ENCODE measurements at regions not wholly inside any gene's neighbourhood (a gene's known extent, or its start where the extent isn't known, plus 50 kb on each side); places are given as distances from the start of the nearest gene placed in this dataset.

DNA sequence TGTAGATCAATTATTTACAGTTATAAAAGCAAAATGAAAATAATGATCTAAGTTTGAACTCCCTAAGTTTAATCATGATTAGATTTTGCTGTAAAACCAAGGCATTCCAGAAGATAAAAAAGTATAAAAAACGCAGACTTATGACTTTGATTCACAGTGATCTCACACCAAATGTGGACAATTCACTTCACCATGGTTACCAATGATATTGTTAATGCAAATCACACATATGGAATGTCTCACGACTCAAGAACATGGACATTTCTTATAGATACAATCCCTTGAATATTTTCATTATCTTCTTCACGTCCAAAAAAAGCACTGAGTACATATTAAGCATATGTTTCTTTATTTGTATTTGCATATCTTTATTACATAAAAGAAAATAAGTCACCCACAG lies 1054.2 kb downstream of the NAALADL2 start:
- DNase-seq: no peak

GRCh38 chr3:175911937-175912336 lies 1052.8 kb downstream of the NAALADL2 start:
- DNase-seq: peak; percentile 18

DNA sequence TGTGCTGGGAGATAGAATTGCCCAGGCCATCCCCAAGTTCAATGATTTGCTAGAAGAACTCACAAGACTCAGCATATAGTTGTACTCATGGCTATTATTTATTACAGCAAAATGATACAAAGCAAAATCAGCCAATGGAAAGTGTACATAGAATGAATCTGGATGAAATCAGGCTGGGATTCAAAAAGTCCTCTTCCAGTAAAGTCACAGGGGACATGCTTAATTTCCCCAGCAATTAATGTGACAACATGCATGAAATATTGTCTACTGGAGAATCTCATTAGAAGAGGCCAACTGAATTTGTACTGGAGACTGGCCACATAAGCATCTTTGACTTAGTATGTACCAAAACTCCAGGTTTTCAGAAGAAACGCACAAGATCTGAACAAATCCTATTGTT lies 1043.1 kb downstream of the NAALADL2 start:
- DNase-seq: no peak

GRCh38 chr3:175898194-175898593 lies 1039.1 kb downstream of the NAALADL2 start:
- no peak for DNase-seq

DNA sequence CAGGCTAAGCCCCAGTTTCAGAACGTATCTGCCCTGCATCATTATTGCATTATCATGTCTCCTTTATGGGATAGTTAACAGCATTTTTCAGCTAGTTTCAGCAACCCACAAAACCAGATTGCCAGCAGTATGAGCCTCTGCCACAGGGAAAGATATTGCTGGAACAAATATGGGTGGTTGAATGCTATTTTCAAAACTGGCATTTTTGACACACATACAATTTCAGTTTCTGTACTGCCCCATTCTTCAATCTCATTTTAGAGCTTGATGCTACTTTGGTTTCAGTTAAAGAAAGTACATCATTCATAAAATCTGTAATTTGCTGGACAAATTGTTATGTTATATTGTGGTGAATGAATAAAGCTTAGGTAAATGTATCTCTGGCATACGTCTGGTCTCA lies 1037.5 kb downstream of the NAALADL2 start:
- DNase-seq: no peak

- DNase-seq: no peak
These were observed 1036.6 kb downstream of the NAALADL2 start for GRCh38 chr3:175895731-175896130.

- no peak for DNase-seq
These were observed 1034.4 kb downstream of the NAALADL2 start for GRCh38 chr3:175893566-175893965.

DNA sequence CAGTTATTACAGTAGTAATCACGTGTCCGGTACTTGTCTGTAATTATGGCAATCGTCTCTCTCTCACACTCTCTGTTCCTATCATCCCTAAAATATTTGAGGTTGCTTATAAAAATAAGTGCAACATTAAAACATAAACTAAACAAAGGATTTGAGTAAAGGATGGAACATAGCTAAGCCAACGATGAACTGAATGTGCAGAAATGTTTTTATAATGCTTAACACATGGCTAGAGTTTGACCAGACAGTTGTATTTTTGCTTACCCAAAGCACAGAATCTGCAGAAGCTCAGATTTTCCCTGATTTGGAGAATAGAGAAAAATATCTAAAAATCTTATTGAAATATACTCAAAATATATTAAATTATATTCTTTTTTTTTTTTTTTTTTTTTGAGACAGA lies 1030.9 kb downstream of the NAALADL2 start:
- DNase-seq: no peak

GRCh38 chr3:175885231-175885766 lies 1026.2 kb downstream of the NAALADL2 start:
- peak; percentile 43 for DNase-seq

DNA sequence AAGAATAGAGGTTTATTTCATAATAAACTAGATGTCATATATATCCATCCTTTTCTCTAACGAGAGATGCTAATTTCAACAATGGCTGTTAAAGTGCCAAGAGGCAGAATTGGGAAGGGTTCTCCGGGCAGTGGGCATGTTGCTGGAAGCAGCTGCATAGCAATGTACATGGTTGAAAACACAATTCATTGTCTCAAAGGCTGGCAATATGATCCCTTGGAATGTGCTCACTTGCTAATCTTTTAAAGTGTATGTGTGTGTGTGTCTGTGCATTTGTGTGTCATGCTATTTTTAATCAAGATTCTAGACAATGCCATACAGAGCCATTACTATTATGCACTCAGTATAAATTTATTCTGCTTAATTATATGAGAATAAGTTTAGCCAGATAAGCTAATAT lies 1020.3 kb downstream of the NAALADL2 start:
- DNase-seq: no peak

- no peak for DNase-seq
These were observed 1010.3 kb downstream of the NAALADL2 start for GRCh38 chr3:175869404-175869803.

DNA sequence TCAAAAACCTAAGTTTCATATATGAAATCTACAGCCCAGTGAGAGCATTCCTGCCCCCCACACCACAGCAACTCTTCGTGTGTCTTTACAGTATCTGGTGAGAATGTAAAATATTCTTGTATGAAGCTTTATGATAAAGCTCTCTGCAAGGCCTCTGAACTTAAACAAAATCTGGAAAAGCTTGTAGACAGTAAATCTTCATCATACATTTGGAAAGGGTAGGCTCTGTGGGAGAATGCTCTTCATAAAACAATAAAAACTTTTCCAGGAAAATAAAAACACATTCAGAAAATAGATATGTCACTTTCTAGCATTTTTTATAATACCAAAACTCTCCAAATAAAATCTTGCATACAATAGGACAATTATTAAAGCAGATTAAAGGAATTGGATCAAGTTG lies 1009.5 kb downstream of the NAALADL2 start:
- DNase-seq: no peak

DNA sequence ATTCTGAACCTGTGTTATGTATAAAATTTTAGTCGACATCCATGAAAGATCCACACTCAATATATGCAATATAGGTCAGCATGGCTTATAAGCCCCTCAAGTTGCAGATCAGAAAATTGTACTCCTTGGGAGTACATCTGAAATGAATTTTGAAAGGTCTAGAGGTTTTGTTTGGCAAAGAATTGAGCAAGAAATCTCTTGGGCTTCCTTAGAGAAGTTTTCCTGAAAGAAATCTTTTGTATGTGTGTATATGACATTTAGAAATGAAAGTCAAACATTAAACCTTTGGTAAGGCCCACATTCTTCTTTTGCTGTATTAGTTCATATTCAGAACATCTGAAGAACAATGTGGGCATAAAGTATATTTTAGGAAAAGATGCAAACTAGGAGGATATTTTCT lies 1006.6 kb downstream of the NAALADL2 start:
- DNase-seq: no peak

GRCh38 chr3:175861916-175862315 lies 1002.8 kb downstream of the NAALADL2 start:
- no peak for DNase-seq

Data from NCI-H69 (cell line).